OCI-LY3 (cell line): ENCODE measurements at regions not wholly inside any gene's neighbourhood (a gene's known extent, or its start where the extent isn't known, plus 50 kb on each side); places are given as distances from the start of the nearest gene placed in this dataset.

Source experiments
- EZH2phosphoT487 ChIP-seq: fragments of 200-600 bp; shearing (Covaris generic); IDR thresholded peaks from 2 replicates; pipeline ENCODE4 v1.6.1; 2018; ENCODE audit warnings: antibody characterized with exemption, mixed run types, low read depth
- TF ChIP-seq, protein P1 (sequence below): fragments of 200-600, 300-600 bp; sonication (generic); IDR thresholded peaks from 2 replicates; pipeline ENCODE4 v1.5.1; 2014; ENCODE audit warnings: antibody characterized with exemption, low read length, low read depth

GRCh38 chr4:30641345-30641744, 78.8 kb upstream of the PCDH7 start:
- TF ChIP-seq, protein P1, sequence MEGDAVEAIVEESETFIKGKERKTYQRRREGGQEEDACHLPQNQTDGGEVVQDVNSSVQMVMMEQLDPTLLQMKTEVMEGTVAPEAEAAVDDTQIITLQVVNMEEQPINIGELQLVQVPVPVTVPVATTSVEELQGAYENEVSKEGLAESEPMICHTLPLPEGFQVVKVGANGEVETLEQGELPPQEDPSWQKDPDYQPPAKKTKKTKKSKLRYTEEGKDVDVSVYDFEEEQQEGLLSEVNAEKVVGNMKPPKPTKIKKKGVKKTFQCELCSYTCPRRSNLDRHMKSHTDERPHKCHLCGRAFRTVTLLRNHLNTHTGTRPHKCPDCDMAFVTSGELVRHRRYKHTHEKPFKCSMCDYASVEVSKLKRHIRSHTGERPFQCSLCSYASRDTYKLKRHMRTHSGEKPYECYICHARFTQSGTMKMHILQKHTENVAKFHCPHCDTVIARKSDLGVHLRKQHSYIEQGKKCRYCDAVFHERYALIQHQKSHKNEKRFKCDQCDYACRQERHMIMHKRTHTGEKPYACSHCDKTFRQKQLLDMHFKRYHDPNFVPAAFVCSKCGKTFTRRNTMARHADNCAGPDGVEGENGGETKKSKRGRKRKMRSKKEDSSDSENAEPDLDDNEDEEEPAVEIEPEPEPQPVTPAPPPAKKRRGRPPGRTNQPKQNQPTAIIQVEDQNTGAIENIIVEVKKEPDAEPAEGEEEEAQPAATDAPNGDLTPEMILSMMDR = no peak
- no peak for TF ChIP-seq EZH2phosphoT487
